Ishikawa (cell line): ENCODE measurements at regions not wholly inside any gene's neighbourhood (a gene's known extent, or its start where the extent isn't known, plus 50 kb on each side); places are given as distances from the start of the nearest gene placed in this dataset.

ENCODE experiments used
- CEBPB ChIP-seq: IDR thresholded peaks from 2 replicates; pipeline ENCODE4 v1.6.1; 2012
- EGR1 ChIP-seq: IDR thresholded peaks from 2 replicates; pipeline ENCODE4 v1.6.1; 2012
- RAD21 ChIP-seq: IDR thresholded peaks from 2 replicates; pipeline ENCODE4 v1.6.1; 2012; ENCODE audit warnings: low read depth
- TCF12 ChIP-seq: IDR thresholded peaks from 2 replicates; pipeline ENCODE4 v1.6.1; 2012; ENCODE audit warnings: low read depth
- ZBTB7A ChIP-seq: IDR thresholded peaks from 2 replicates; pipeline ENCODE4 v1.6.1; 2012; ENCODE audit warnings: low read depth
- TF ChIP-seq, protein P1 (sequence below): IDR thresholded peaks from 2 replicates; pipeline ENCODE4 v1.6.1; 2012

DNA sequence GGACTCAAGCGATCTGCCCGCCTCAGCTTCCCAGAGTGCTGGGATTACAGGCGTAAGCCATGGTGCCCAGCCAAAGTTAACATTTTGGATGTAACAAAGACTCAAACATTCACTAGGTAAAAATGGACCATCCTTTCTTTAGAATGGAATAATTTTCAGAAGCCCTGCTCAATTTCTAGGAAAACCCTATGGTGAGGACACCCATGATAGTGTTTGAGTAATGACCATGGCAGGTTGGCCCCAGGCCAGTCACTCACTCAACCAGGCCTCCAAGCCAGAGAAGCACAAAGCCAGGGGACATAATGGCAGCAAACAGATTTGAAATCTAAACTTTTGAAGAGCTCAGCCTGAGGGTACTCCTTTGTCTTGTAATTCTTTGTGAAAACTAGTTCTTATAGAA, 59.9 kb upstream of the GPR6 start:
- TF ChIP-seq TCF12 (no peak), RAD21 (no peak), CEBPB (no peak), ZBTB7A (no peak), EGR1 (no peak)
- TF ChIP-seq, protein P1, sequence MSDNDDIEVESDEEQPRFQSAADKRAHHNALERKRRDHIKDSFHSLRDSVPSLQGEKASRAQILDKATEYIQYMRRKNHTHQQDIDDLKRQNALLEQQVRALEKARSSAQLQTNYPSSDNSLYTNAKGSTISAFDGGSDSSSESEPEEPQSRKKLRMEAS: no peak
